Coronary artery (tissue), 2 donors: ENCODE measurements at regions not wholly inside any gene's neighbourhood (a gene's known extent, or its start where the extent isn't known, plus 50 kb on each side); places are given as distances from the start of the nearest gene placed in this dataset.

Experiments
- DNase-seq: peaks from one replicate; pipeline ENCODE4 v3.0.0-alpha.2; 2017; ENCODE audit warnings: low spot score
- H3K27ac ChIP-seq, 2 donors: fragments of 200-600 bp; sonication (generic); one replicate each; pipeline ENCODE4 v1.5.1; 2016 to 2019
- H3K4me3 ChIP-seq: fragments of 200-600 bp; sonication (generic); 2 replicates; pipeline ENCODE4 v1.5.1; 2016; ENCODE audit warnings: mild to moderate bottlenecking, moderate library complexity
- CTCF ChIP-seq: fragments of 200-600 bp; sonication (generic); IDR thresholded peaks from one replicate; pipeline ENCODE4 v1.5.1; 2019; ENCODE audit warnings: antibody characterized with exemption

GRCh38 chr11:127126986-127127385, 126.4 kb upstream of the KIRREL3 start:
- Histone ChIP-seq H3K4me3 (no peak overlapping the region), H3K27ac (no peak overlapping the region)
- no peak for TF ChIP-seq CTCF
- no peak for DNase-seq

- DNase-seq, result no peak
- no peak for TF ChIP-seq CTCF
- H3K4me3 ChIP-seq, result no peak overlapping the region
- no peak overlapping the region for H3K27ac ChIP-seq
Observed at GRCh38 chr11:127119356-127119755, 118.8 kb upstream of the KIRREL3 start.

- DNase-seq, result no peak
- TF ChIP-seq CTCF, result no peak
Observed at GRCh38 chr11:127118811-127119210, 118.2 kb upstream of the KIRREL3 start.

GRCh38 chr11:127117231-127117739, 116.7 kb upstream of the KIRREL3 start:
- no peak overlapping the region for H3K27ac ChIP-seq
- no peak for TF ChIP-seq CTCF
- DNase-seq, result no peak
- H3K4me3 ChIP-seq, result no peak overlapping the region

More at GRCh38 chr11:127118811-127119210, 118.2 kb upstream of the KIRREL3 start:
- H3K27ac ChIP-seq, result no peak overlapping the region
- H3K4me3 ChIP-seq, result no peak overlapping the region

- no peak overlapping the region for H3K4me3 ChIP-seq
- no peak overlapping the region for H3K27ac ChIP-seq
- TF ChIP-seq CTCF, result no peak
- DNase-seq, result no peak
Observed at GRCh38 chr11:127115844-127116243, 115.3 kb upstream of the KIRREL3 start.

- no peak overlapping the region for H3K27ac ChIP-seq
- no peak for TF ChIP-seq CTCF
- no peak overlapping the region for H3K4me3 ChIP-seq
- no peak for DNase-seq
Observed at GRCh38 chr11:127114035-127114434, 113.5 kb upstream of the KIRREL3 start.

- TF ChIP-seq CTCF, result no peak
- H3K4me3 ChIP-seq, result no peak overlapping the region
- no peak for DNase-seq
- no peak overlapping the region for H3K27ac ChIP-seq
Observed at GRCh38 chr11:127110542-127110941, 110.0 kb upstream of the KIRREL3 start.
